Upper lobe of left lung (tissue), 4 donors: ENCODE measurements at regions not wholly inside any gene's neighbourhood (a gene's known extent, or its start where the extent isn't known, plus 50 kb on each side); places are given as distances from the start of the nearest gene placed in this dataset.

Experiments used
- POLR2A ChIP-seq, 4 donors: fragments of 450-650 bp; IDR thresholded peaks; one replicate each; pipeline ENCODE4 v1.5.1; 2016 to 2017; ENCODE audit warnings: antibody characterized with exemption in 4 of 4, mild to moderate bottlenecking in 2 of 4
- TF ChIP-seq, protein P1 (sequence below), 6 experiments: fragments of 450-650 bp in 4 of 6; fragments of 200-600 bp in 2 of 6; sonication (generic) in 2 of 6; IDR thresholded peaks; one replicate each; pipeline ENCODE4 v1.5.1; 2016 to 2019; ENCODE audit warnings: antibody characterized with exemption in 6 of 6

DNA sequence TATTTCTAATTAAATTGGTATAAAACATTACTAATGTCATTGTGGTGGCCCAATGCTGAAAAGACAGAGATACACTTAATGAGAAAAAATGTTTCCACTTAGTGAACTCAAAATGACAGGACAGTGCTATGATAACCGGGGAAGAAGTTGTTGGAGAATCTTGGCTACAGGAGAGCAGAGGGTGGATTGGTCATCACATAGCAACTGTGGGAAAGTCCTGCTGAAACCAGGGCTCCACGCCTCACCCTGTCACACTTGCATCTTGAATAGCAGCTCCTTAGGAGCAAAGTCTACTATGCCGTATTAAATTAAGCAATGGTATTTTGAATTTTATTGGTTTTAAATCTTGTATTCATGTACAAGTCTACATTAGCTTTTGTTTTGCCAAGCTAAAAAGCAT lies 225.5 kb downstream of the KLF6 start:
- no peak for TF ChIP-seq POLR2A (IDR thresholded peaks at IDR 0.05)
- TF ChIP-seq, protein P1, sequence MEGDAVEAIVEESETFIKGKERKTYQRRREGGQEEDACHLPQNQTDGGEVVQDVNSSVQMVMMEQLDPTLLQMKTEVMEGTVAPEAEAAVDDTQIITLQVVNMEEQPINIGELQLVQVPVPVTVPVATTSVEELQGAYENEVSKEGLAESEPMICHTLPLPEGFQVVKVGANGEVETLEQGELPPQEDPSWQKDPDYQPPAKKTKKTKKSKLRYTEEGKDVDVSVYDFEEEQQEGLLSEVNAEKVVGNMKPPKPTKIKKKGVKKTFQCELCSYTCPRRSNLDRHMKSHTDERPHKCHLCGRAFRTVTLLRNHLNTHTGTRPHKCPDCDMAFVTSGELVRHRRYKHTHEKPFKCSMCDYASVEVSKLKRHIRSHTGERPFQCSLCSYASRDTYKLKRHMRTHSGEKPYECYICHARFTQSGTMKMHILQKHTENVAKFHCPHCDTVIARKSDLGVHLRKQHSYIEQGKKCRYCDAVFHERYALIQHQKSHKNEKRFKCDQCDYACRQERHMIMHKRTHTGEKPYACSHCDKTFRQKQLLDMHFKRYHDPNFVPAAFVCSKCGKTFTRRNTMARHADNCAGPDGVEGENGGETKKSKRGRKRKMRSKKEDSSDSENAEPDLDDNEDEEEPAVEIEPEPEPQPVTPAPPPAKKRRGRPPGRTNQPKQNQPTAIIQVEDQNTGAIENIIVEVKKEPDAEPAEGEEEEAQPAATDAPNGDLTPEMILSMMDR (IDR thresholded peaks at IDR 0.05), result no peak
